Caco-2 (cell line): ENCODE measurements at regions not wholly inside any gene's neighbourhood (a gene's known extent, or its start where the extent isn't known, plus 50 kb on each side); places are given as distances from the start of the nearest gene placed in this dataset.

Experiments used
- BruUV-seq: library from RNA; stranded (reverse); fragments of 400-500 nt; replicated peaks from 2 replicates; lab custom pipeline; 2021; lab: Mats Ljungman, UMichigan
- CTCF ChIA-PET: fragments of 300-600 bp; sonication (Branson Sonifier 250); formaldehyde crosslinking; loops from one replicate; lab custom pipeline; 2022; ENCODE audit warnings: antibody characterized with exemption; lab: Charles Lee
- POLR2A ChIA-PET: fragments of 300-600 bp; sonication (Branson Sonifier 250); formaldehyde crosslinking; loops from one replicate; lab custom pipeline; 2022; ENCODE audit warnings: antibody characterized with exemption; lab: Charles Lee
- DNase-seq, 2 experiments: peaks; one replicate each; pipeline versions ENCODE4 v3.0.0 to v3.0.0-alpha.2; 2020 to 2022
- H3K27me3 ChIP-seq: replicated peaks from 2 replicates; pipeline ENCODE4 v1.6.0; 2011; ENCODE audit warnings: low read length; ENCODE audit not compliant: control insufficient read depth, insufficient read depth
- H3K36me3 ChIP-seq: 2 replicates; pipeline ENCODE4 v1.5.1; 2011; ENCODE audit warnings: low read length; ENCODE audit not compliant: control insufficient read depth, insufficient read depth
- H3K4me1 ChIP-seq: fragments of 250-450 bp; sonication (Bioruptor Pico); 2 replicates; pipeline ENCODE4 v1.5.1; 2020; ENCODE audit warnings: mild to moderate bottlenecking
- H3K4me3 ChIP-seq: 2 replicates; pipeline ENCODE4 v1.5.1; 2011; ENCODE audit warnings: low read depth, mild to moderate bottlenecking, control low read depth, low read length
- H3K9me3 ChIP-seq: fragments of 250-450 bp; sonication (Bioruptor Pico); 2 replicates; pipeline ENCODE4 v1.5.1; 2020; ENCODE audit warnings: mild to moderate bottlenecking, moderate library complexity
- H3K27ac Mint-ChIP-seq: one replicate; pipeline ENCODE4 v1.8.0; 2022; ENCODE audit warnings: mixed read lengths; ENCODE audit not compliant: unreplicated experiment
- H3K27me3 Mint-ChIP-seq: one replicate; pipeline ENCODE4 v1.8.0; 2022; ENCODE audit warnings: mixed read lengths; ENCODE audit not compliant: insufficient read depth, unreplicated experiment
- H3K36me3 Mint-ChIP-seq: one replicate; pipeline ENCODE4 v1.8.0; 2022; ENCODE audit warnings: mild to moderate bottlenecking, mixed read lengths; ENCODE audit not compliant: insufficient read depth, unreplicated experiment
- H3K4me1 Mint-ChIP-seq: one replicate; pipeline ENCODE4 v1.8.0; 2022; ENCODE audit warnings: low read depth, mixed read lengths; ENCODE audit not compliant: unreplicated experiment
- H3K4me3 Mint-ChIP-seq: one replicate; pipeline ENCODE4 v1.8.0; 2022; ENCODE audit warnings: mild to moderate bottlenecking, moderate library complexity, mixed read lengths; ENCODE audit not compliant: unreplicated experiment
- H3K9me3 Mint-ChIP-seq: one replicate; pipeline ENCODE4 v1.8.0; 2022; ENCODE audit warnings: mixed read lengths; ENCODE audit not compliant: unreplicated experiment
- intact Hi-C: fragments of 100-400 bp; cut with micrococcal nuclease; formaldehyde crosslinking; loops from one replicate; pipeline ENCODE4 v1.10.0; 2022; ENCODE audit not compliant: unreplicated experiment
- TF ChIP-seq, protein P1 (sequence below), 2 experiments: fragments of 200-600 bp in 1 of 2; IDR thresholded peaks; 1 replicate in 1 of 2; 2 replicates in 1 of 2; pipeline versions ENCODE4 v1.5.1 to v1.8.0; 2011 to 2022; ENCODE audit warnings: antibody characterized with exemption in 1 of 2, control low read depth in 1 of 2, inconsistent platforms in 1 of 2, low read depth in 1 of 2, low read length in 1 of 2, mild to moderate bottlenecking in 1 of 2, moderate library complexity in 1 of 2; ENCODE audit not compliant: insufficient read depth in 1 of 2, severe bottlenecking in 1 of 2, unreplicated experiment in 1 of 2

DNA sequence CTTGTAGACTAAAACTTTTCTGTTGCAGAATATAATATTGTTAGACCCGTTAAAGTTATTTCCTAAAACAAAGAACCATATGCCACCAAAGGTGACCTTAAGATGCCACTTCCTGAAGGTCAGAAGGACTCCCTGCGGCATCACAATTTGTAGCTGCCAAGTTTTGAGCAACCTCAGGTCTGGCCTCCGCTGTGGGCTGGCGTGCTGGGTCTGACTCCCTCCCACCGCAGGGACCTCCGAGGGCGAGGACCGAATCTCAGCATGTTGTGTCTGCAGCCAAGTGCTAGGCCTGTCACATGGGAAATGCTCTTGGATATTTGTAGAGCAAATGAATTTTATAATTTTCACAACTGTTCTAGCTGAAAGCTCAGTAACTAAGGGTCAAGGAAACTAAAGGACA is 285.9 kb downstream of the NDUFA10 start:
- POLR2A ChIA-PET, result no interaction called here
- CTCF ChIA-PET, result interaction anchor here (0.7 kb wide), 1 partner anchor 1132 kb away, joined by 3 read pairs; no protein-coding TSS in a partner anchor

DNA sequence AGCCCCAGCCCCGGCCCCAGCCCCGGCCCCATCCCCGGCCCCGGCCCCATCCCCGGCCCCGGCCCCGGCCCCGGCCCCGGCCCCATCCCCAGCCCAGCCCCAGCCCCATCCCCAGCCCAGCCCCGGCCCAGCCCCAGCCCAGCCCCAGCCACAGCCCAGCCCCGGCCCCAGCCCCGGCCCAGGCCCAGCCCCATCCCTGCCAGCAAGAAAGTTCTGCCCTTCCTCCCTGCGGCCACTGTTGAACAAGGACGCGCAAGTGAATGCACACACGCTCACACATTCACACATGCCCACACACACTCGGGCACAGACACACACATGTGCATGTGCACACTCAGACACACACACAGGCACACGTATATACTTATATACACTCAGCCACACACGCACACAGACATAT is 287.0 kb downstream of the NDUFA10 start:
- intact Hi-C loops, result no loop called here
- no peaks in the 10 kb centered on the region for H3K27me3 ChIP-seq
- no peaks in the 10 kb centered on the region for H3K9me3 Mint-ChIP-seq
- H3K4me1 Mint-ChIP-seq, result no peaks in the 10 kb centered on the region
- no peaks in the 10 kb centered on the region for H3K9me3 ChIP-seq
- ChIA-PET CTCF (no interaction called here), POLR2A (no interaction called here)
- H3K36me3 ChIP-seq, result no peaks in the 10 kb centered on the region
- DNase-seq, result no peak
- H3K27me3 Mint-ChIP-seq, result no peaks in the 10 kb centered on the region
- no peak overlapping the region for H3K4me3 Mint-ChIP-seq
- no peaks in the 10 kb centered on the region for H3K36me3 Mint-ChIP-seq
- BruUV-seq, result no TSS peak
- TF ChIP-seq, protein P1, sequence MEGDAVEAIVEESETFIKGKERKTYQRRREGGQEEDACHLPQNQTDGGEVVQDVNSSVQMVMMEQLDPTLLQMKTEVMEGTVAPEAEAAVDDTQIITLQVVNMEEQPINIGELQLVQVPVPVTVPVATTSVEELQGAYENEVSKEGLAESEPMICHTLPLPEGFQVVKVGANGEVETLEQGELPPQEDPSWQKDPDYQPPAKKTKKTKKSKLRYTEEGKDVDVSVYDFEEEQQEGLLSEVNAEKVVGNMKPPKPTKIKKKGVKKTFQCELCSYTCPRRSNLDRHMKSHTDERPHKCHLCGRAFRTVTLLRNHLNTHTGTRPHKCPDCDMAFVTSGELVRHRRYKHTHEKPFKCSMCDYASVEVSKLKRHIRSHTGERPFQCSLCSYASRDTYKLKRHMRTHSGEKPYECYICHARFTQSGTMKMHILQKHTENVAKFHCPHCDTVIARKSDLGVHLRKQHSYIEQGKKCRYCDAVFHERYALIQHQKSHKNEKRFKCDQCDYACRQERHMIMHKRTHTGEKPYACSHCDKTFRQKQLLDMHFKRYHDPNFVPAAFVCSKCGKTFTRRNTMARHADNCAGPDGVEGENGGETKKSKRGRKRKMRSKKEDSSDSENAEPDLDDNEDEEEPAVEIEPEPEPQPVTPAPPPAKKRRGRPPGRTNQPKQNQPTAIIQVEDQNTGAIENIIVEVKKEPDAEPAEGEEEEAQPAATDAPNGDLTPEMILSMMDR (IDR thresholded peaks at IDR 0.05; ENCODE audit: insufficient read depth in 1 of 2, low read depth in 1 of 2, low read length in 1 of 2, severe bottlenecking in 1 of 2, unreplicated experiment in 1 of 2), result no peak
- H3K27ac Mint-ChIP-seq, result no peak overlapping the region
- H3K4me1 ChIP-seq, result no peaks in the 10 kb centered on the region
- H3K4me3 ChIP-seq, result no peak overlapping the region

More for the DNA sequence above, 285.9 kb downstream of the NDUFA10 start:
- no peak overlapping the region for H3K4me3 Mint-ChIP-seq
- H3K36me3 Mint-ChIP-seq, result no peaks in the 10 kb centered on the region
- Histone ChIP-seq H3K4me1 (no peaks in the 10 kb centered on the region), H3K27me3 (no peaks in the 10 kb centered on the region), H3K36me3 (no peaks in the 10 kb centered on the region), H3K9me3 (no peaks in the 10 kb centered on the region), H3K4me3 (no peak overlapping the region)
- no TSS peak for BruUV-seq
- H3K9me3 Mint-ChIP-seq, result no peaks in the 10 kb centered on the region
- no peaks in the 10 kb centered on the region for H3K4me1 Mint-ChIP-seq
- intact Hi-C loops, result no loop called here
- TF ChIP-seq, protein P1 (IDR thresholded peaks at IDR 0.05; ENCODE audit: insufficient read depth in 1 of 2, low read depth in 1 of 2, low read length in 1 of 2, severe bottlenecking in 1 of 2, unreplicated experiment in 1 of 2), result no peak
- H3K27ac Mint-ChIP-seq, result no peak overlapping the region
- DNase-seq, result no peak
- no peaks in the 10 kb centered on the region for H3K27me3 Mint-ChIP-seq

DNA sequence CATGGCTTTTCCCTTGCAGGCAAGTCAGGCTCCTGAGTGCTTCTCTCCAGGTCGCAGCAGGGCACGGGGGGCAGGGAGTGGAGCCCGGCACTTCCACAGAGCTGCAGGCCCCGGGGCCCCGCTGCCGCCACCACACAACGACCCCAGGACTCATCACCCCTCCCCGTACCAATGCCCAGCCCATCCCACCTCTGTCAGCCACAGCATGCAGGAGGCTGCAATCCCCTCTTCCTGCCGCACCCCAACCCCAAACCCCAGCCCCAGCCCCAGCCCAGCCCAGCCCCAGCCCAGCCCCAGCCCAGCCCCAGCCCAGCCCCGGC is 288.0 kb downstream of the NDUFA10 start:
- TF ChIP-seq, protein P1 (IDR thresholded peaks at IDR 0.05; ENCODE audit: insufficient read depth in 1 of 2, low read depth in 1 of 2, low read length in 1 of 2, severe bottlenecking in 1 of 2, unreplicated experiment in 1 of 2), result no peak
- H3K4me3 Mint-ChIP-seq, result no peak overlapping the region
- Histone ChIP-seq H3K4me3 (no peak overlapping the region), H3K27me3 (no peaks in the 10 kb centered on the region), H3K4me1 (no peaks in the 10 kb centered on the region), H3K9me3 (no peaks in the 10 kb centered on the region), H3K36me3 (no peaks in the 10 kb centered on the region)
- intact Hi-C loops, result no loop called here
- H3K36me3 Mint-ChIP-seq, result no peaks in the 10 kb centered on the region
- DNase-seq, result no peak
- POLR2A ChIA-PET, result no interaction called here
- H3K27me3 Mint-ChIP-seq, result no peaks in the 10 kb centered on the region
- H3K9me3 Mint-ChIP-seq, result no peaks in the 10 kb centered on the region
- BruUV-seq, result no TSS peak
- no peak overlapping the region for H3K27ac Mint-ChIP-seq
- CTCF ChIA-PET, result interaction anchor here (0.6 kb wide), 1 partner anchor 116 kb away, joined by 3 read pairs; no protein-coding TSS in a partner anchor
- no peaks in the 10 kb centered on the region for H3K4me1 Mint-ChIP-seq
